ENCODE measurements at regions not wholly inside any gene's neighbourhood (a gene's known extent, or its start where the extent isn't known, plus 50 kb on each side); places are given as distances from the start of the nearest gene placed in this dataset.

DNA sequence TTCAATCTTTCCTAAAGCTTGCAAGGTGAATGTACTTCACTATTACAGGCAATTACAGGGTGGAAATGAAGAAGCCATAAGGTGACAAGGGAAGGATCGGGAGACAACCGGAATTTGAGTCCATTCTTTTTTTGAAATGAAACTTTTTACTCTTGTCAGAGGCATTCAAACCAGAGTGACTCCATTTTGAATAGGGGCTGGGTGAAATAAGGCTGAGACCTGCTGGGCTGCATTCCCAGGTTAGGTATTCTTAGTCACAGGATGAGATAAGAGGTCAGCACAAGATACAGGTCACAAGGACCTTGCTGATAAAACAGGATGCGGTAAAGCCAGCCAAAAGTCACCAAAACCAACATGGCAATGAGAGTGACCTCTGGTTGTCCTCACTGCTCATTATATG, 363.3 kb downstream of the TYW1 start:
- no peak for TF ChIP-seq POLR2AphosphoS5 (IDR thresholded peaks at IDR 0.05; ENCODE audit: borderline replicate concordance, low read depth, low read length)
- TF ChIP-seq EZH2 (IDR thresholded peaks at IDR 0.05) = no peak
